ENCODE measurements at regions not wholly inside any gene's neighbourhood (a gene's known extent, or its start where the extent isn't known, plus 50 kb on each side); places are given as distances from the start of the nearest gene placed in this dataset.

GRCh38 chr1:165025805-165026204 lies 330.7 kb downstream of the LMX1A start (continued):
- TF ChIP-seq BACH1 (tag; IDR thresholded peaks at IDR 0.05) = no peak
- no peak for TF ChIP-seq SMAD1 (IDR thresholded peaks at IDR 0.05; ENCODE audit: low read depth, low read length, partially characterized antibody)
- TF ChIP-seq ZC3H4 (CRISPR knock-in tag; IDR thresholded peaks at IDR 0.05; ENCODE audit: borderline replicate concordance) = no peak
- TF ChIP-seq MEF2D (tag; conservative IDR thresholded peaks at IDR 0.05; ENCODE audit: low read depth) = no peak
- TF ChIP-seq DPF2 (IDR thresholded peaks at IDR 0.05) = no peak

- POLR2A ChIA-PET = no interaction called here
- H3K27ac ChIP-seq (ENCODE audit: extremely low read depth, low read depth, low read length) = no peak overlapping the region
- CTCF ChIA-PET (ENCODE audit: low intra/inter-chr PET ratio) = no interaction called here
- intact Hi-C loops (cut with micrococcal nuclease) (no loop called here), in situ Hi-C loops (cut with MboI) (no loop called here)
- H3K4me3 ChIP-seq = no peak overlapping the region
- no peaks in the 10 kb centered on the region for H3K9me3 ChIP-seq (replicated peaks; ENCODE audit: control insufficient read depth, insufficient read depth, low read depth, low read length)
- no peak for FAIRE-seq
- DNase-seq (ENCODE audit: extremely low read depth in 1 of 4, low spot score in 3 of 4) = no peak
- H3K79me2 ChIP-seq (ENCODE audit: control insufficient read depth, insufficient read depth, low read length) = no peaks in the 10 kb centered on the region
- H3K4me2 ChIP-seq (ENCODE audit: insufficient read depth, low read length) = no peak overlapping the region
- H2AFZ ChIP-seq (ENCODE audit: low read depth, low read length) = no peak overlapping the region
- no peaks in the 10 kb centered on the region for H4K20me1 ChIP-seq (replicated peaks; ENCODE audit: control insufficient read depth, insufficient read depth, low read length)
- ATAC-seq = no peak
- WGBS (ENCODE audit: insufficient coverage, low coverage, missing lambda C conversion rate) = 0% methylated on average over 4 of the region's 4 CpGs
- H3K9ac ChIP-seq (ENCODE audit: insufficient read depth in 1 of 2, low read depth in 2 of 2, low read length in 2 of 2) = no peak overlapping the region
- no TSS peak for BruUV-seq (replicated peaks)
- H3K9me1 ChIP-seq (ENCODE audit: control insufficient read depth, insufficient read depth, low read length) = no peaks in the 10 kb centered on the region
- H3K4me1 ChIP-seq (replicated peaks in 1 of 2; ENCODE audit: control insufficient read depth in 2 of 2, insufficient read depth in 2 of 2, low read length in 2 of 2) = no peaks in the 10 kb centered on the region
- no peaks in the 10 kb centered on the region for H3K36me3 ChIP-seq (ENCODE audit: control insufficient read depth, insufficient read depth, low read length)
- no peaks in the 10 kb centered on the region for H3K27me3 ChIP-seq (ENCODE audit: control insufficient read depth in 2 of 2, insufficient read depth in 2 of 2, low read length in 2 of 2)
- no peak for TF ChIP-seq ZNF197 (CRISPR knock-in tag; IDR thresholded peaks at IDR 0.05; ENCODE audit: low read depth)
- TF ChIP-seq USF2 (CRISPR knock-in tag; IDR thresholded peaks at IDR 0.05) = no peak
- no peak for TF ChIP-seq NR4A1 (CRISPR knock-in tag; IDR thresholded peaks at IDR 0.05)
- no peak for TF ChIP-seq NR4A1 (tag; IDR thresholded peaks at IDR 0.05)
- no peak for TF ChIP-seq ELK3 (CRISPR knock-in tag; IDR thresholded peaks at IDR 0.05)
- no peak for TF ChIP-seq SRSF7 (optimal IDR thresholded peaks at IDR 0.05; ENCODE audit: low read depth, low read length)
- TF ChIP-seq REST (IDR thresholded peaks at IDR 0.05; ENCODE audit: borderline replicate concordance) = no peak
- TF ChIP-seq REST (CRISPR knock-in tag; IDR thresholded peaks at IDR 0.05; ENCODE audit: low read depth) = no peak
- no peak for TF ChIP-seq MAFF (IDR thresholded peaks at IDR 0.05; ENCODE audit: low read length)
These were observed 341.8 kb downstream of the LMX1A start for GRCh38 chr1:165014753-165015152.
